Vagina (tissue), 2 donors: ENCODE measurements at regions not wholly inside any gene's neighbourhood (a gene's known extent, or its start where the extent isn't known, plus 50 kb on each side); places are given as distances from the start of the nearest gene placed in this dataset.

Experiments used
- DNase-seq, 2 donors: peaks; one replicate each; pipeline ENCODE4 v3.0.0-alpha.2; 2017; ENCODE audit errors: extremely low spot score in 2 of 2
- H3K27ac ChIP-seq: fragments of 200-600 bp; sonication (generic); one replicate; pipeline ENCODE4 v1.5.1; 2019
- H3K27me3 ChIP-seq: fragments of 200-600 bp; sonication (generic); one replicate; pipeline ENCODE4 v1.5.1; 2019
- H3K36me3 ChIP-seq, 2 donors: fragments of 200-600 bp; sonication (generic); one replicate each; pipeline ENCODE4 v1.5.1; 2017 to 2019
- H3K4me1 ChIP-seq: fragments of 200-600 bp; sonication (generic); one replicate; pipeline ENCODE4 v1.5.1; 2019
- H3K4me3 ChIP-seq, 2 donors: fragments of 200-600 bp; sonication (generic); 1 replicate in 1 of 2; 2 replicates in 1 of 2; pipeline ENCODE4 v1.5.1; 2016 to 2019
- H3K9me3 ChIP-seq: fragments of 200-600 bp; sonication (generic); one replicate; pipeline ENCODE4 v1.5.1; 2019
- CTCF ChIP-seq, 3 experiments: fragments of 450-650 bp in 2 of 3; fragments of 200-600 bp in 1 of 3; sonication (generic) in 1 of 3; IDR thresholded peaks; one replicate each; pipeline ENCODE4 v1.5.1; 2017 to 2019; ENCODE audit warnings: antibody characterized with exemption in 3 of 3, mild to moderate bottlenecking in 2 of 3, moderate library complexity in 2 of 3
- POLR2A ChIP-seq, 2 donors: fragments of 450-650 bp; IDR thresholded peaks; one replicate each; pipeline ENCODE4 v1.6.1; 2017; ENCODE audit warnings: antibody characterized with exemption in 2 of 2, mild to moderate bottlenecking in 2 of 2, moderate library complexity in 2 of 2
- POLR2AphosphoS5 ChIP-seq, 2 donors: sonication (generic); formaldehyde crosslinking; IDR thresholded peaks; one replicate each; pipeline ENCODE4 v1.9.0; 2017; ENCODE audit warnings: antibody characterized with exemption in 2 of 2, mild to moderate bottlenecking in 2 of 2, low read depth in 1 of 2; ENCODE audit not compliant: insufficient read depth in 1 of 2
- intact Hi-C: fragments of 100-400 bp; cut with DNase I; formaldehyde crosslinking; loops from one replicate; pipeline ENCODE4 v1.15.1; 2023

DNA sequence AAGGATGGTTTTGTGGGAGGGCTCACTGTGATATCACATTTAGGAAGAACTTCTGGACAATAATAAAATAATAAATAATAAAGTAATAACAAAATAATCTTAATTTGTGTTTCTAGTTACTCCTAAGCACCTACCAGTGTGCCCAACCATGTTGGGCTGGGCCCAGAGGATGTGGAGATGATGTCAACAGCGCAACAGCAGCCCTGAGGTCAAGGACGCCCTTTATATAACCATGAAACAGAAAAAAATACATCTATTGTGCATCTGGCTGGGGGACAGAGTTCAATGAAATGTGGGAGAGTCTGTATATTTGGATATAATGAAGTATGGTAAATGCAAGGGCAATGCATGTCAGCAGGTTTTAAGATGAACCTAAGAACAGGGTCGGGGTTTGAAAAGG lies 552.8 kb downstream of the VRK1 start:
- Histone ChIP-seq H3K36me3 (no peaks in the 10 kb centered on the region), H3K9me3 (no peaks in the 10 kb centered on the region), H3K27me3 (no peaks in the 10 kb centered on the region), H3K27ac (no peak overlapping the region), H3K4me3 (no peak overlapping the region), H3K4me1 (no peaks in the 10 kb centered on the region)
- TF ChIP-seq CTCF (IDR thresholded peaks at IDR 0.05) (no peak), POLR2A (IDR thresholded peaks at IDR 0.05) (no peak), POLR2AphosphoS5 (IDR thresholded peaks at IDR 0.05; ENCODE audit: insufficient read depth in 1 of 2, low read depth in 1 of 2) (no peak)
- no peak for DNase-seq
- intact Hi-C loops: no loop called here

DNA sequence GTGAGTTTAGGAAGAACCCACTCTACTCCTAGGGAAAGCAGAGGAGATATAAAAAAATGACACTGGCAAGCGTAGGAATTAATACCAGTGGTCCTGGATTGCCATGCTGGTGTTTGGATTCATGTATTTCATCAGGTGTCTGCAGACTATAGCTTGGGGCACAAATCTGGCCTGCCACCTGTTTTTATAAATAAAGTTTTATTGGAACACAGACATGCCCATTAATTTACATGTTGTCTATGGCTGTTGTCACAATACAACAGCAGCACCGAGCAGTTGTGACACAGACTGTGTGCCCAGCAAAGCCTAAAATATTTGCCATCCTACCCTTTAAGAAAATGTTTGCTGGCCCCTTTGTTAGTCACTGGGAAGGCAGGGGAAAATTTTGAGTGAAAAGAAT lies 553.2 kb downstream of the VRK1 start:
- H3K4me1 ChIP-seq: no peaks in the 10 kb centered on the region
- no peaks in the 10 kb centered on the region for H3K9me3 ChIP-seq
- intact Hi-C loops: no loop called here
- H3K27ac ChIP-seq: no peak overlapping the region
- no peaks in the 10 kb centered on the region for H3K36me3 ChIP-seq
- no peak for TF ChIP-seq POLR2A (IDR thresholded peaks at IDR 0.05)
- TF ChIP-seq CTCF (IDR thresholded peaks at IDR 0.05): no peak
- no peak for TF ChIP-seq POLR2AphosphoS5 (IDR thresholded peaks at IDR 0.05; ENCODE audit: insufficient read depth in 1 of 2, low read depth in 1 of 2)
- DNase-seq: no peak
- H3K27me3 ChIP-seq: no peaks in the 10 kb centered on the region
- H3K4me3 ChIP-seq: no peak overlapping the region

DNA sequence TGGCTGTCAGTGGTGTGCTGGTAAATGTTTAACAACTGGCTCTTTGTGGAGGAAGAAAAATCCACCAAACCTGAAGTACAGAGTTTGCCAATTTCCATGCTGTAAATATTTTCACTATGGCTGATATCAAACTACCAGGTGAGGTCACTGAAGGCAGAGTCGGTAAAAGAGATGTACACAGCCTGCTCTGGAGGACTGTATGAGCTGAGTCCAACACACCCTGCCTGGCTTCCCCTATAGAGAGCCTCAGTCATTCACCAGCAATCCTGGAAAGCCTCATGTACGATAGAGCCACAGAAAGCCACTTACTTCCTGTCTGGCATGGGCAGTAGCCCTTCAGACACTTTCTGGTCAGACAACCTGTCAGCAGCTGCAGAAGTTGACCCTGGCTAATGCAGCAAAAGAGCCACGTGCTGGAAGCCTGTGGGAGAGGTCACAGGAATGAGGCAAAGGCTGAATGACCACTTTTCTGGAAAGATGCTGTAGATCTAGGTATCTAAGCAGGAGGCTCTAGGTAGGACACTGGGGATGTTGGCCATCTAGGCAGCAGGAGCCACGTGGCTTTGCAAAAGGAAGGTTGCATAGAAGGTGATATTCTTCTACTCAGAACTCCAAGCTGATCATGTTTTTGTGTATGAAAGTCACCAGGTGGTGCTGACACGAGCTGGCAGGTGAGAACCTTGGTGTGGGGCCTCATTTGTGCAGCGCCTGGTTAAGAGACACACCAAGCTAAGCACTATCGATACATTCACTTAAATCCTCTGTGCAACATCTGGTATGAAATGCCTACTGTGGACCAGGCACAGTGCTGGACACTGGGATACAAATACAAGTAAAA lies 553.9 kb downstream of the VRK1 start:
- no peaks in the 10 kb centered on the region for H3K36me3 ChIP-seq
- H3K4me3 ChIP-seq: no peak overlapping the region
- H3K9me3 ChIP-seq: no peaks in the 10 kb centered on the region
- H3K27me3 ChIP-seq: no peaks in the 10 kb centered on the region
- no peak overlapping the region for H3K27ac ChIP-seq
- DNase-seq: no peak
- H3K4me1 ChIP-seq: no peaks in the 10 kb centered on the region
- intact Hi-C loops: no loop called here
- no peak for TF ChIP-seq POLR2AphosphoS5 (IDR thresholded peaks at IDR 0.05; ENCODE audit: insufficient read depth in 1 of 2, low read depth in 1 of 2)
- no peak for TF ChIP-seq POLR2A (IDR thresholded peaks at IDR 0.05)
- no peak for TF ChIP-seq CTCF (IDR thresholded peaks at IDR 0.05)

DNA sequence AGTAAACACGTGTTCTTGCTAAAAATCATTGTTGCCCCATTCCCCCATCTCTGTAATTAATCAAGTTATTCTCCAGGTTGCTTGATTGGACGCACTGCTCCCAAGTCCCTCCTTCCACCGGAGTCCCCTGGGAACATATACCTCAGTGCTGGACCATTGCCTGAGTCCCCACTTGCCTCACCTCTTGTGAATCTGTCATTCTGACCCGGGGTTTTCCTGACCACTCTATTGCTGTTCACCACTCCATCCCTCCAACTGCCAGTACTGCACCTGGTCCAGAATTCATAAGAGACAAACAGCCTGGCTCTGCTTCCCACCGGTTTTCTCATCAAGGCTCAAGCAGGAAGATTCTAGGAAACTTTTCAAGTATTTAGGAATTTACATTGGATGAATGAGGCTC lies 555.9 kb downstream of the VRK1 start:
- intact Hi-C loops: no loop called here
- Histone ChIP-seq H3K27ac (no peak overlapping the region), H3K4me1 (no peaks in the 10 kb centered on the region), H3K4me3 (no peak overlapping the region), H3K36me3 (no peaks in the 10 kb centered on the region), H3K27me3 (no peaks in the 10 kb centered on the region), H3K9me3 (no peaks in the 10 kb centered on the region)
- no peak for DNase-seq
- TF ChIP-seq POLR2AphosphoS5 (IDR thresholded peaks at IDR 0.05; ENCODE audit: insufficient read depth in 1 of 2, low read depth in 1 of 2): no peak
- TF ChIP-seq POLR2A (IDR thresholded peaks at IDR 0.05): no peak
- no peak for TF ChIP-seq CTCF (IDR thresholded peaks at IDR 0.05)

DNA sequence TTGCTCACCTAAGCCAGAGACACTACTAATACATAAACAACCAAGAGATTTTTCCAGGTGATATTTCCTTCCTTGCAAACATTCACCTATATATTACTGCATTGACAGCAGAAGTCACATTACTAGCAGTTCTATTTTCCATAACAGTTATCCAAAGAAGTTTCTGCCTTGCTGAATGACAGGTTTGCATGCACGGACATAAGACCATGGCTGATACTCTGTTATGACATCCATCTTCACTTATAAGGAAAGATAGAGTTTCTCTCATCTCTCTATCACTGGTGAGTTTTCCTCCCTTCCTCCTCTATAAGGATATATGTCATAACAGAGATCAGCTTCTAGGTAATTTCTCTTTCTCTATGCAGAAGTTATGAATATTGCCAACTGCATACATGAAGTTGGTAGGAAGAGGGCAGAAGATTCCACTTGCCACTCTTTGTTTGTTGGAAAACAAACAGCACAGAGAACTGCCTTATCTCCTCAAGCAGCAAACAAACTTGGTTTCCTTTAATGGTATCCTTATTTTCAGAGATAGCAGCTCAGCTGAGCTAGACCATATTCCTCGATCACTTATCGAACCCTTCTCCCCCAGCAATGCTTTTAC lies 557.0 kb downstream of the VRK1 start:
- no peaks in the 10 kb centered on the region for H3K36me3 ChIP-seq
- DNase-seq: no peak
- no peaks in the 10 kb centered on the region for H3K4me1 ChIP-seq
- TF ChIP-seq POLR2AphosphoS5 (IDR thresholded peaks at IDR 0.05; ENCODE audit: insufficient read depth in 1 of 2, low read depth in 1 of 2) (no peak), CTCF (IDR thresholded peaks at IDR 0.05) (no peak), POLR2A (IDR thresholded peaks at IDR 0.05) (no peak)
- intact Hi-C loops: no loop called here
- H3K27ac ChIP-seq: no peak overlapping the region
- H3K27me3 ChIP-seq: no peaks in the 10 kb centered on the region
- H3K9me3 ChIP-seq: no peaks in the 10 kb centered on the region
- H3K4me3 ChIP-seq: no peak overlapping the region
